ENCODE measurements at regions not wholly inside any gene's neighbourhood (a gene's known extent, or its start where the extent isn't known, plus 50 kb on each side); places are given as distances from the start of the nearest gene placed in this dataset.

DNA sequence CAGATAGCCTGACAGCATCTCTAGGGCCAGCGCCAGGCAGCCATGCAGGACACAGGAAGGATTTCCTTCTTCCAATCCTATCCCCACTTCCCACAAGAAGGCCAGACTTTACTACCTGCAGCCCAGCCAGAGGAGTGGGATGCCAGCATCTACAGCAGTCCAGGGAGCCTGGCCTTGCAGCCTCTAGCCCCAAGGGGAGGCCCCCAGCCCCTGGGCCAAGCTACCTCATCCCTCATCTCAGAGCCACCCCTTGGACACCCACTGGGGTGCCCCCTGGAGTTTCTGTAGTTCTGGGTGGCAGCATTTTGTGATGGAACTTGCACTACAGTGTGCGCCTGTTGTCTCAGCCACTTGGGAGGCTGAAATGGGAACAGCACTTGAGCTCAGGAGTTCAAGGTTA lies 170.8 kb upstream of the PODXL start:
- TF ChIP-seq POLR2AphosphoS5 (IDR thresholded peaks at IDR 0.05; ENCODE audit: low read depth, low read length) (no peak), POLR2A (IDR thresholded peaks at IDR 0.05; ENCODE audit: low read depth, low read length) (no peak), TAF1 (IDR thresholded peaks at IDR 0.05; ENCODE audit: low read depth, low read length) (no peak), SPI1 (IDR thresholded peaks at IDR 0.05; ENCODE audit: low read depth, low read length) (no peak), POU2F2 (IDR thresholded peaks at IDR 0.05; ENCODE audit: low read depth, low read length) (no peak), PAX5 (IDR thresholded peaks at IDR 0.05; ENCODE audit: insufficient read depth, low read length, severe bottlenecking) (no peak)
